Amniotic stem cell (primary cell): ENCODE measurements at regions not wholly inside any gene's neighbourhood (a gene's known extent, or its start where the extent isn't known, plus 50 kb on each side); places are given as distances from the start of the nearest gene placed in this dataset.
"Not testable (repeated sequence)": the region's sequence is repeated elsewhere in the genome, so short reads cannot be mapped to it uniquely, and the experiment has no call there.

Source experiments
- DNase-seq: peaks from one replicate; lab custom pipeline; 2025; lab: John Stamatoyannopoulos, UW

GRCh38 chr6:168938546-168938945 lies 315.1 kb downstream of the THBS2 start:
- no peak for DNase-seq

- peak; percentile 35 for DNase-seq
Observed at GRCh38 chr6:168937054-168937453, 316.6 kb downstream of the THBS2 start.

- DNase-seq: no peak
Observed at GRCh38 chr6:168935628-168936010, 318.0 kb downstream of the THBS2 start.

- DNase-seq: no peak
Observed at GRCh38 chr6:168934660-168935627, 318.7 kb downstream of the THBS2 start.

- not testable (repeated sequence) for DNase-seq
Observed at GRCh38 chr6:168932171-168932570, 321.5 kb downstream of the THBS2 start.

GRCh38 chr6:168931072-168931471 lies 322.6 kb downstream of the THBS2 start:
- DNase-seq: not testable (repeated sequence)

- no peak for DNase-seq
Observed at GRCh38 chr6:168929871-168930450, 323.7 kb downstream of the THBS2 start.

GRCh38 chr6:168928012-168928411 lies 325.6 kb downstream of the THBS2 start:
- no peak for DNase-seq

GRCh38 chr6:168927026-168927425 lies 326.6 kb downstream of the THBS2 start:
- no peak for DNase-seq

- DNase-seq: no peak
Observed at GRCh38 chr6:168926306-168926705, 327.3 kb downstream of the THBS2 start.

- no peak for DNase-seq
Observed at GRCh38 chr6:168925671-168926070, 328.0 kb downstream of the THBS2 start.

GRCh38 chr6:168923171-168923570 lies 330.5 kb downstream of the THBS2 start:
- no peak for DNase-seq

- no peak for DNase-seq
Observed at GRCh38 chr6:168922436-168922835, 331.2 kb downstream of the THBS2 start.

- no peak for DNase-seq
Observed at GRCh38 chr6:168920289-168920688, 333.4 kb downstream of the THBS2 start.

GRCh38 chr6:168919470-168920179 lies 334.0 kb downstream of the THBS2 start:
- DNase-seq: no peak

- no peak for DNase-seq
Observed at GRCh38 chr6:168916576-168917211, 337.0 kb downstream of the THBS2 start.

GRCh38 chr6:168915855-168916254 lies 337.8 kb downstream of the THBS2 start:
- no peak for DNase-seq

- no peak for DNase-seq
Observed at GRCh38 chr6:168915242-168915641, 338.4 kb downstream of the THBS2 start.

- no peak for DNase-seq
Observed at GRCh38 chr6:168913866-168914469, 339.7 kb downstream of the THBS2 start.

GRCh38 chr6:168913231-168913865 lies 340.3 kb downstream of the THBS2 start:
- not testable (repeated sequence) for DNase-seq

- DNase-seq: no peak
Observed at GRCh38 chr6:168909288-168909687, 344.4 kb downstream of the THBS2 start.
